K562 (cell line): ENCODE measurements at regions not wholly inside any gene's neighbourhood (a gene's known extent, or its start where the extent isn't known, plus 50 kb on each side); places are given as distances from the start of the nearest gene placed in this dataset.

Source experiments
- CBFB ChIP-seq: sonication (generic); formaldehyde crosslinking; IDR thresholded peaks from 2 replicates; pipeline ENCODE4 v1.4.0; 2020; ENCODE audit warnings: mild to moderate bottlenecking, missing genetic modification reagents
- ELK1 ChIP-seq: sonication (generic); formaldehyde crosslinking; IDR thresholded peaks from 2 replicates; pipeline ENCODE4 v1.8.1; 2022; ENCODE audit warnings: missing genetic modification reagents
- TFAP4 ChIP-seq: sonication (generic); formaldehyde crosslinking; IDR thresholded peaks from 2 replicates; pipeline ENCODE4 v1.8.0; 2022; ENCODE audit warnings: missing genetic modification reagents, mild to moderate bottlenecking, moderate library complexity, borderline replicate concordance
- TOE1 ChIP-seq, 2 experiments: fragments of 450-650 bp in 1 of 2; sonication (generic) in 1 of 2; formaldehyde crosslinking in 1 of 2; IDR thresholded peaks; 2 replicates each; pipeline versions ENCODE4 v1.7.1 to v1.8.0; 2016 to 2022; ENCODE audit warnings: borderline replicate concordance in 2 of 2, mild to moderate bottlenecking in 2 of 2, antibody characterized with exemption in 1 of 2, inconsistent platforms in 1 of 2, low read depth in 1 of 2, missing genetic modification reagents in 1 of 2, moderate library complexity in 1 of 2
- USF1 ChIP-seq: sonication (generic); formaldehyde crosslinking; IDR thresholded peaks from 2 replicates; pipeline ENCODE4 v1.9.0; 2022; ENCODE audit warnings: mild to moderate bottlenecking, missing genetic modification reagents
- TF ChIP-seq, protein P1 (sequence below): fragments of 450-650 bp; formaldehyde crosslinking; IDR thresholded peaks from 2 replicates; pipeline ENCODE4 v1.4.0; 2022; ENCODE audit warnings: missing genetic modification characterization

- TF ChIP-seq, protein P1, sequence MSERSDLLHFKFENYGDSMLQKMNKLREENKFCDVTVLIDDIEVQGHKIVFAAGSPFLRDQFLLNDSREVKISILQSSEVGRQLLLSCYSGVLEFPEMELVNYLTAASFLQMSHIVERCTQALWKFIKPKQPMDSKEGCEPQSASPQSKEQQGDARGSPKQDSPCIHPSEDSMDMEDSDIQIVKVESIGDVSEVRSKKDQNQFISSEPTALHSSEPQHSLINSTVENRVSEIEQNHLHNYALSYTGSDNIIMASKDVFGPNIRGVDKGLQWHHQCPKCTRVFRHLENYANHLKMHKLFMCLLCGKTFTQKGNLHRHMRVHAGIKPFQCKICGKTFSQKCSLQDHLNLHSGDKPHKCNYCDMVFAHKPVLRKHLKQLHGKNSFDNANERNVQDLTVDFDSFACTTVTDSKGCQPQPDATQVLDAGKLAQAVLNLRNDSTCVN (CRISPR knock-in tag) = no peak
- TF ChIP-seq ELK1 (CRISPR knock-in tag) = no peak
- TF ChIP-seq TOE1 (IDR thresholded peaks at IDR 0.05; ENCODE audit: borderline replicate concordance) = no peak
- no peak for TF ChIP-seq TOE1 (CRISPR knock-in tag; IDR thresholded peaks at IDR 0.05; ENCODE audit: borderline replicate concordance, low read depth)
- TF ChIP-seq CBFB (CRISPR knock-in tag) = no peak
- no peak for TF ChIP-seq TFAP4
- no peak for TF ChIP-seq USF1
These were observed 207.1 kb upstream of the RASGEF1B start for GRCh38 chr4:81678801-81679200.
